ENCODE measurements at regions not wholly inside any gene's neighbourhood (a gene's known extent, or its start where the extent isn't known, plus 50 kb on each side); places are given as distances from the start of the nearest gene placed in this dataset.
"Not testable (repeated sequence)": the region's sequence is repeated elsewhere in the genome, so short reads cannot be mapped to it uniquely, and the experiment has no call there.

DNA sequence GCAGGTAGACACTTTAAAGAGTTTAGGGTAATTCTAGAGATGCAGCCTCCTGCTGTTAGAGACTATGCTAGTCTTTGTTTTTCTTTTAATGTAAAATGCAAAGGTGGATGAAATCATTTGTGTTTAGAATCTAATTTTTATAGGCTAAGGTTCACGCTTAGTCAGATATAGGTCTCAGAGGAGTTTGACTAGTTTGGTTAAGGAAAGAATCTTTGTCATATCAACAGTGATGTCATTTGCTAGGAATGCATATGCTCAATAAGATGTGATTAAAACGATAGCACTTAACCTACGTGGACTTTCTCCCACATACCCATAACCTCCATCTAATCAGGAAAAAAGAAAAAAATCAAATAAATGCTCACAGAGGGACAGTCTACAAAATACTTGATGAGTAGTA is 859.3 kb upstream of the ATXN7L3B start:
- DNase-seq (ENCODE audit: low spot score): peak; percentile 25

DNA sequence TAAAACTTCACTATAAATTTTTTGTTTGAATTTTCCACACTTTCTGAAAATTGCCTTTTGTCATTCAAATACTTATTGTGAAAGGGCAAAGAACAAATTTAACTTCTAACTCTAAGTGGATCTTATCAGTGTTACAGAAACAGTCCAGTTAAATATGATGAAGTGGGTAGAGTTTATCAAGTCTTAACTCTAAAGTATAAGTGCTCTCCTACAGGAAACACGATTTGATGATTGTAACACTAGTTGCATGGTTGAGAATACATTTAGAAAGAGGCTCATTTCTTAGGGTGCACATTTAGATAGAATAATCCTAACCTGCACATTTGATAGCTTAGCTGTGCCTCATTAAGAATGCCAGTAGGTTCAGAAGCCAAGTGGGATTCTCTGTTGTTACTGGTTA is 838.3 kb upstream of the ATXN7L3B start:
- DNase-seq (ENCODE audit: low spot score): no peak

DNA sequence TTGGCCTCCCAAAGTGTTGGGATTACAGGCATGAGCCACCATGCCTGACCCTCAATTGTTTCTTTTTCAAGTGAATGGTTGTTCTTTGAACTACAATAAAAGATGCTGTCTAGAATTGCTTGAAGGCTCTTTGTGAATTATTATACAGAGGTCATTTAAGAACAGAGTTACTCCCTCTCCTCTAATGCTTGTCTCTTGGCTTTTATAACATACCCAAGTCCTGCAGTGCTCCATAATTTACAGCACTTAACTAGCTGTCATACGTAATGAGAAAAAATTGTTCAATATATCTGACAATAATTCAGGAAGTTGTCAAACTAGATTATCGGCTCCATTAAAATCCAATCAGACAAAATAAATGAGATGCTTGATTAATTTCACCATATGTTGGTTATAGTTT is 823.0 kb upstream of the ATXN7L3B start:
- DNase-seq (ENCODE audit: low spot score): no peak

DNA sequence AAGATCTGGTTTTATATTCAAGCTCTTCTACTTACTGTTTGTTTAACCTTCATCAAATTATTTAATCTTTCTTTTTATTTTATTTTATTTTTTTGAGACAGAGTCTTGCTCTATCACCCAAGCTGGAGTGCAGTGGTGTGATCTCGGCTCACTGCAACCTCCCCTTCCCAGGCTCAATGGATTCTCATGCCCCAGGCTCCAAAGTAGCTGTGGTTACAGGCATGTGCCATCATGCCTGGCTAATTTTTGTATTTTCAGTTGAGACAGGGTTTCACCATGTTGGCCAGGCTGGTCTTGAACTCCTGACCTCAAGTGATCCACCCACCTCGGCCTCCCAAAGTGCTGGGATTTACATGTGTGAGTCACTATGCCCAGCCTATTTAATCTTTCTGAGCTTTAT is 821.5 kb upstream of the ATXN7L3B start:
- not testable (repeated sequence) for DNase-seq (ENCODE audit: low spot score)

- DNase-seq (ENCODE audit: low spot score): no peak
Observed at GRCh38 chr12:73719223-73719622, 818.4 kb upstream of the ATXN7L3B start.

- DNase-seq (ENCODE audit: low spot score): no peak
Observed at GRCh38 chr12:73726881-73727280, 810.8 kb upstream of the ATXN7L3B start.

DNA sequence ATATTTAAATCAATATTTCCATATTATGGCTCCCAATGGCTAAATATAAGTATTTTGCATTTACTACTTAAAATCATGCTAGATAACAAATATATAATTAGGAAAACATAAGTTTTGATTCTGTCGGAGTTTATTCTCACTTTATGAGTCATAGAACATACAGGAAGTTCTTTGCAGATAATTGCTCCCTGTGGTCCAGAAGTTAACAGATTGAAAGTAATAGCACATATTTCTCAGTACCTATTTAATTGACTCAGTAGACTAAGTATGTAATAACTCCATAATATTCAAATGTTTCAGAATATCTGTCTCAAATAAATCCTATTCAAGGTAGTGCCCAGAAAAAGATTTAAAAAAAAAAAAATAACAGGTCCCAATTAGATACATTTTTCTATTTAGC is 806.0 kb upstream of the ATXN7L3B start:
- DNase-seq (ENCODE audit: low spot score): no peak

DNA sequence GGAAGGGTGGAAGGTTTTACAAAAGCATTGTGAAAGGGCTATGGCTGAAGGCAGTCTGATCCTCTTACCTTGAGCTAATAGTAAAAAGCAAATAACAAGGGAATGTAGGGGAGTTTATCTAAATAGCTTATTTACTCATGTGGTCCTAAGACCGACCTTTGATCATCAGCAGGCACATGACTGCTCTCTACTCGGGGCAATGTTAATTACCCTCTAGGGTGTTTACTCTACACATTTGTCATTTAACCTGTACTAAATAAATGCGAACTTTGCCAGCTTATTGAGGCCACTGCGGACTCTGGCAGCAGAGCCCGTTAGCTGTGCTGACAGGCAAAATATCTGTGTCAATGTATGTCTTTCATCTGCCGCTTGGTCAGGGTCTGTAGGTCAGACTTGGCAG is 768.3 kb upstream of the ATXN7L3B start:
- DNase-seq (ENCODE audit: low spot score): peak; percentile 18

GRCh38 chr12:73798523-73798922 is 739.1 kb upstream of the ATXN7L3B start:
- DNase-seq (ENCODE audit: low spot score): no peak

DNA sequence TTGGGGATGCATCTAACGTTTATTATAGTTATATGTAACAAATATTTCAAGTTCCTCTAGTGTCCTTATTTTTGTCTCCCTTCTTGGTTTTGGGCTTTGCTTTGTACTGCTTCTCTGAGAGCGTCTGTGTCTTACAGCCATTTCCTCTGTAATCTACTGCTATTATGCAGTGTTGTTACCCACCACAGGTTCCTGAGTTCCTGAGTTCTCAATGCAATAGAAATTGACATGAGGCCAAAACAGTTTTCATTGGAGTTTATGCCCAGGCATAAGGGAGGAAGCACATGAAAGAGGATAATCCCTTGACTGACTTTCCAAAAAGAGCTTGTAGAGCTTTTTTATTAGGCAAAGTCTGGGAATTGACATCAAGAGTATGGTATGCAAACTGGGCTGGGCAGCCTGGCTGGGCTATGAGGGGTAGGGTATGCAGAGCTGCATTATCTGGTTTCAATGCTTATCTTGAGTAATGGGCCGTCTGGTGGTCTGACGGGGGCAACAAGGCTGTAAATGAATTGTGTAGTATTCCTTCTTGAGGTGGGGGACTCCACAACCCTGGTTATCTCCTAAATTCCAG is 722.5 kb upstream of the ATXN7L3B start:
- DNase-seq (ENCODE audit: low spot score): no peak

DNA sequence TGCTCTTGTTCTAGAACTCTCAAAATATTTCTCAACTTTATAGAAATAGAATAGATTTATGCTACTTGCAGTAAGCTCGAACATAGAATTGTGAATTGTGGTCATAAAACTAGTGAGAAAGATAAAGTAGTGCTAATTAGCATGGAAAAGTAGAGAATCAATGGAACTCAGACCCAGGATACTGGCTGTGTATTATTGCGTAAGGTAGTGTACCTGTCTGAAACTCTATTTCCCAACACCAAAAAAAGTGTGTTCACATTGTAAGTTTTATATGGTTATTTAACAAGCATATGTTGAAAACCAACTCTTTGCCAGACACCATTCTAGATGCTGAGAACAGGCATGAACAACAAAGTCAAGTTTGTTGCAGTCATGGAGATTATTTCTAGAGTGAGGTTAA is 720.5 kb upstream of the ATXN7L3B start:
- no peak for DNase-seq (ENCODE audit: low spot score)

- no peak for DNase-seq (ENCODE audit: low spot score)
Observed at GRCh38 chr12:73833746-73834145, 703.9 kb upstream of the ATXN7L3B start.

- DNase-seq (ENCODE audit: low spot score): no peak
Observed at GRCh38 chr12:73841963-73842362, 695.7 kb upstream of the ATXN7L3B start.

DNA sequence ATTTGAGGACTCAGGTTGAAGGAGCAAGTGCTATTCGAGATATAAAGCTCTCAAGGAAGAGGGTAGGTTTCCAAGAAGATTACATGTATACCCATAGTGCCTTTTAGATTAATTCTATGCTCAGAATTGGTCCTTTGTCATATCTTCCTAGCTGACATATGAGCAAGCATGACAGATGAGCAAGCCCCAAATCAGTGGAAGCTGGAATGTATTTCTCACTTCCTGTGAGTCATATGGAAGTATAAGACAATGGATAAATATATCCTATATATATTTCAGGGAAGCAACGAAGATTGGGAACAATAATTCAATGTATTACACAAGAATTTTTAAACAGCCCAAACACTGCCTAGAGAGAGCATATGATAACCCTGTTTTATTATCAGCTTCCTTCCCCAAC is 674.1 kb upstream of the ATXN7L3B start:
- DNase-seq (ENCODE audit: low spot score): no peak

- DNase-seq (ENCODE audit: low spot score): no peak
Observed at GRCh38 chr12:73867147-73867546, 670.5 kb upstream of the ATXN7L3B start.

DNA sequence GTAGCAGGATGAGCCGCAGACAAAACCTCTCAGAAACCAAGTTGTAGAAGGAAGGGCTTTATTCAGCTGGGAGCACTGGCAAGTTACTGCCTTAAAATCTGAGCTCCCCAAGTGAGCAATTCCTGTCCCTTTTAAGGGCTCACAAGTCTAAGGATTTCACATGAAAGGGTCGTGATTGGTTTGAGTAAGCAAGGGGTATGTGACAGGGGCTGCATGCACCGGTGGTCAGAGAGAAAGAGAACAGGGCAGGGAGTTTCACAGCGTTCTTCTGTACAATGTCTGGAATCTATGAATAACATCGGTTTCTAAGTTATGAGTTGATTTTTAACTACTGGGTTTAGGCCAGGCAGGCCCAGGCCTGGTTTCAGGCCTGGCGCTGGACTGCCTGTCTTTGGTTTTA is 660.3 kb upstream of the ATXN7L3B start:
- DNase-seq (ENCODE audit: low spot score): not testable (repeated sequence)

DNA sequence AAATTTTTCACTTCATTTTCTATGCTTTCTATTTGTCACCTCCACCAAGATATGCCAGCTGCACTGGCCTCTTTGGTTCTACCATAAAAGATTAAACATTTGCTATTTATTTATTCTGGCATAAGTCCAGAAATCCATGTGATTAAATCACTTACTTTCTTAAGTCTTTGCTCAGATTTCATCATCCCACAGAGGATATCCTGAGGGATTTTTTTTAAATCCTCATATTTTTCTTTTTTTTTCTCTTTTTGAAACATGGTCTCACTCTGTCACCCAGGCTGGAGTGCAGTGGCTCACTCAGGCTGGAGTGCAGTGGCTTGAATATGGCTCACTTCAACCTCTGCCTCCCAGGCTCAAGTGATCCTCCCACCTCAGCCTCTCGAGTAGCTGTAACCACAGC is 645.4 kb upstream of the ATXN7L3B start:
- peak; percentile 43 for DNase-seq (ENCODE audit: low spot score)

DNA sequence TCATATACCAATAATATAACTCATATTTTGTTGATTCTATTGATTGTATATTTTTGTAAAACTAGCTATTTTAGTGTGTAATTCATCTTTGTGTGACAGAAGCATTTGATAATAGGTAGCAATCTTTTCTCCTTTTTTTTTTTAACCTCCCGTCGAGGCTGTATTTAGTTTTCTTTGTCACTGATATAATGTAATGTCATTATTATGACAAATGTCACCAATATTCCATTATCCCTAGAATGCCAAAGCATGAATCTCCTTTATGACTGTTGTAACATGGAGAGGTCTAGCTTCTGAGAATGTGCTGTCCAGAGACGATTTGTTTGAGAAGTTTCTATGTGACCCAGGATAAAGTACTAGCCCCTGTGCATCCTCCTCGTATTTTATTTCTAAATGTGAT is 639.0 kb upstream of the ATXN7L3B start:
- no peak for DNase-seq (ENCODE audit: low spot score)

DNA sequence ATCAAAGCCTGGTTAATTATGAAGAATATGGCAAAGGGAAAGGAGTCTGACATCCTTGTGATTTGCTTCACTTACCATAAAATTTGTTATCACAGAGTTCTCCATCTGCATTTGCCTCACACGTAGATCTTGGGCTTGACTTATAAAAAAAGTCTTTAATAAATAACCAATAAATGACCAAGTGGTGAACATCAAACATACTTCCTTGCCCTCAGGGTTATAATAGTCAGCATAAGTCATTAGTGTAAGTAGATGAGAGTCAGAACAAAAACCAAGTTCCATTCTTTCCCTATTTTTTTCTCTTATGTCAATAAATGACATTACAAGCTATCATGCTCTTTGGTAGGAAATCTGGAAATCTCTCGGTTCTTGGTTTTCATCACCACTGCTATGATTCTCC is 635.4 kb upstream of the ATXN7L3B start:
- no peak for DNase-seq (ENCODE audit: low spot score)

DNA sequence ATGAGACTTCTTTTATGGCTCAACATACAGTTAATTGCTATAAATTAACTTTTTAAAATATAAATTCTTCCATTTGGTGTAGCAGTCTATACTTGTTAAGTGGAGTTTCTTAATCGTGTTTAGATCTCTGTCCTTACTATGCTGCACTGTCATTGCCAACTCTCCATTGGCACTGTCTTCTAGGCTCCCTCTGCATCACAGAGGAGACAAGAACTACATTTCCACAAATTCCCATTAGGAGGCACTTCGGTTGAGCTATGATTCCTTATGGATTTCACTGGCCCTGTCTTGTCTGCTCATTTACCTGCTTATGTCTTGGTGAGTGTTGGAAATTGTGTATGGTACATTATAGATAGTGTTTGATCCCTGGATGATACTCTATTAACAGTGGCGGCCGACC is 630.9 kb upstream of the ATXN7L3B start:
- DNase-seq (ENCODE audit: low spot score): no peak

DNA sequence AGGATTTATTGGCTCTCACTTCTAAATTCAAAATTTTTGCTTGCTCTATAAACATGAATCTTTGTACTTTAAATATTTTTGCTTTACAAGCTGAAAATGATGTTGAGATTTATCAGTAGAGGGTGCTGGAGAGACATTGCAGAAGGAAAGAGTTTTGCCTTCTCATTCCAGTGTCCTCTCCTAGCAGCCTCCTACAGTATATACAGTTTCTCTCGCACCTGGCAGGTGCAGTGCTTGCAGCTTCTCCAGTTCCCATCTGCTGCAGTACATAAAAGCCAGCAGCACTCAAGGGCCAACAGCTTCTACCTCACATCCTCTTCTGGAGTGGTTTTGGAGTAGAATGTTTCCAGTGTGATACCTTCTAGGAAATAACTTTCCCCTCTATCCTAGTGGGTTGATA is 601.8 kb upstream of the ATXN7L3B start:
- no peak for DNase-seq (ENCODE audit: low spot score)

DNA sequence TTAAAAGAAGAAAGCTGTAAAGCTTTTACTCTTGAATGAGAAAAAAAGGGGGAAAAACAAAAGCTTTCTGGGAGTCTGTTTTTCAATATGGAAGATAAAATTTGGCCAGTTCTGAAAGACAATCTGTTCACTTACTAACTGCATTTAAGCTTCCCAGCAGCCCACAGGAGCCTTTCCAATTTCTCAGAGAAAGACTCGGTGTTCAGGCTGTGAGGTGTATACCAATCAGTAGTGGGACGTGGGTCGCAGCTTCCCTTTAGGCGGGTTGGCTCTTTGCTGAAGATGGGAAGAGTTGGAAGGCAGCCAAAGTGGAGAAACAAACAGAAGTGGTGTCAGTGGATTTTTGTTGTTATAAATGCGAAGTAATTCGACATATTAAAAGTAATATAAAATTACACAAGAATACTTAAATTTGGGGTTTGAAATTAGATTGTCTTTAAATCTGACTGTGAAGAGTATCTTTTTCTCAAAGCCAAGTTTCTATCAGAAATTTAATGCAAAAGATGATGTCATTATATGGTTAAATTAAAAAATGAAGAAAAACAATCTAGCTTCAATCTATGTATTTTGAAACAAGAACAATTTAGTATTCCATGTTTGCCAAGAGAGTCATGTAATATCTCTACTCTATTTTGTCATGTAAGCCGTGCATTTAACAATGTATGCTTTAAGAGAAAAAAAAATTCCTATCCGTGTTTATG is 590.2 kb upstream of the ATXN7L3B start:
- no peak for DNase-seq (ENCODE audit: low spot score)

- no peak for DNase-seq (ENCODE audit: low spot score)
Observed at GRCh38 chr12:73950507-73950906, 587.1 kb upstream of the ATXN7L3B start.
